ENCODE measurements at regions not wholly inside any gene's neighbourhood (a gene's known extent, or its start where the extent isn't known, plus 50 kb on each side); places are given as distances from the start of the nearest gene placed in this dataset.

- Histone ChIP-seq H3K4me3 (no peak overlapping the region), H3K27ac (no peak overlapping the region), H3K27me3 (peaks cover 0 to 4% of the 10 kb centered on the region in 2 donors), H3K9me3 (peaks cover 0 to 11% of the 10 kb centered on the region in 2 donors), H3K4me1 (no peaks in the 10 kb centered on the region), H3K36me3 (no peaks in the 10 kb centered on the region)
- TF ChIP-seq CTCF (IDR thresholded peaks at IDR 0.05): no peak
- no peak for TF ChIP-seq POLR2A (IDR thresholded peaks at IDR 0.05)
- TF ChIP-seq POLR2AphosphoS5 (IDR thresholded peaks at IDR 0.05): no peak
- intact Hi-C loops (cut with DNase I; ENCODE audit: low total_unique reads): no loop called here
- no peak for DNase-seq (ENCODE audit: low spot score in 2 of 2)
These were observed 401.1 kb upstream of the TLE4 start for GRCh38 chr9:79170643-79171042.

GRCh38 chr9:79173932-79174331 lies 397.8 kb upstream of the TLE4 start:
- TF ChIP-seq POLR2AphosphoS5 (IDR thresholded peaks at IDR 0.05) (no peak), POLR2A (IDR thresholded peaks at IDR 0.05) (no peak), CTCF (IDR thresholded peaks at IDR 0.05) (no peak)
- intact Hi-C loops (cut with DNase I; ENCODE audit: low total_unique reads): no loop called here

GRCh38 chr9:79176014-79176697 lies 395.6 kb upstream of the TLE4 start:
- intact Hi-C loops (cut with DNase I; ENCODE audit: low total_unique reads): no loop called here
- H3K36me3 ChIP-seq: no peaks in the 10 kb centered on the region
- no peak overlapping the region for H3K4me3 ChIP-seq
- no peaks in the 10 kb centered on the region for H3K4me1 ChIP-seq
- H3K27me3 ChIP-seq: no peaks in the 10 kb centered on the region
- H3K9me3 ChIP-seq: no peaks in the 10 kb centered on the region
- no peak for DNase-seq (ENCODE audit: low spot score in 2 of 2)
- TF ChIP-seq POLR2A (IDR thresholded peaks at IDR 0.05): no peak
- TF ChIP-seq CTCF (IDR thresholded peaks at IDR 0.05): no peak
- no peak for TF ChIP-seq POLR2AphosphoS5 (IDR thresholded peaks at IDR 0.05)
- H3K27ac ChIP-seq: no peak overlapping the region

More at GRCh38 chr9:79173932-79174331, 397.8 kb upstream of the TLE4 start:
- Histone ChIP-seq H3K27me3 (no peaks in the 10 kb centered on the region), H3K36me3 (no peaks in the 10 kb centered on the region), H3K4me1 (no peaks in the 10 kb centered on the region), H3K9me3 (peaks cover 0 to 11% of the 10 kb centered on the region in 2 donors), H3K27ac (no peak overlapping the region), H3K4me3 (no peak overlapping the region)
- DNase-seq (ENCODE audit: low spot score in 2 of 2): no peak

GRCh38 chr9:79184831-79185230 lies 386.9 kb upstream of the TLE4 start:
- intact Hi-C loops (cut with DNase I; ENCODE audit: low total_unique reads): no loop called here
- TF ChIP-seq POLR2AphosphoS5 (IDR thresholded peaks at IDR 0.05) (no peak), POLR2A (IDR thresholded peaks at IDR 0.05) (no peak), CTCF (IDR thresholded peaks at IDR 0.05) (no peak)
- DNase-seq (ENCODE audit: low spot score in 2 of 2): no peak
- H3K4me1 ChIP-seq: no peaks in the 10 kb centered on the region
- no peaks in the 10 kb centered on the region for H3K36me3 ChIP-seq
- H3K9me3 ChIP-seq: no peaks in the 10 kb centered on the region
- H3K27me3 ChIP-seq: no peaks in the 10 kb centered on the region
- H3K27ac ChIP-seq: no peak overlapping the region
- H3K4me3 ChIP-seq: no peak overlapping the region

- TF ChIP-seq POLR2AphosphoS5 (IDR thresholded peaks at IDR 0.05) (no peak), POLR2A (IDR thresholded peaks at IDR 0.05) (no peak), CTCF (IDR thresholded peaks at IDR 0.05) (no peak)
- Histone ChIP-seq H3K36me3 (no peaks in the 10 kb centered on the region), H3K9me3 (no peaks in the 10 kb centered on the region), H3K4me1 (no peaks in the 10 kb centered on the region), H3K4me3 (no peak overlapping the region), H3K27ac (no peak overlapping the region), H3K27me3 (no peaks in the 10 kb centered on the region)
- intact Hi-C loops (cut with DNase I; ENCODE audit: low total_unique reads): no loop called here
- DNase-seq (ENCODE audit: low spot score in 2 of 2): no peak
These were observed 385.9 kb upstream of the TLE4 start for GRCh38 chr9:79185866-79186265.

Measured in breast epithelium (tissue), 4 donors.